ENCODE measurements at regions not wholly inside any gene's neighbourhood (a gene's known extent, or its start where the extent isn't known, plus 50 kb on each side); places are given as distances from the start of the nearest gene placed in this dataset.

DNA sequence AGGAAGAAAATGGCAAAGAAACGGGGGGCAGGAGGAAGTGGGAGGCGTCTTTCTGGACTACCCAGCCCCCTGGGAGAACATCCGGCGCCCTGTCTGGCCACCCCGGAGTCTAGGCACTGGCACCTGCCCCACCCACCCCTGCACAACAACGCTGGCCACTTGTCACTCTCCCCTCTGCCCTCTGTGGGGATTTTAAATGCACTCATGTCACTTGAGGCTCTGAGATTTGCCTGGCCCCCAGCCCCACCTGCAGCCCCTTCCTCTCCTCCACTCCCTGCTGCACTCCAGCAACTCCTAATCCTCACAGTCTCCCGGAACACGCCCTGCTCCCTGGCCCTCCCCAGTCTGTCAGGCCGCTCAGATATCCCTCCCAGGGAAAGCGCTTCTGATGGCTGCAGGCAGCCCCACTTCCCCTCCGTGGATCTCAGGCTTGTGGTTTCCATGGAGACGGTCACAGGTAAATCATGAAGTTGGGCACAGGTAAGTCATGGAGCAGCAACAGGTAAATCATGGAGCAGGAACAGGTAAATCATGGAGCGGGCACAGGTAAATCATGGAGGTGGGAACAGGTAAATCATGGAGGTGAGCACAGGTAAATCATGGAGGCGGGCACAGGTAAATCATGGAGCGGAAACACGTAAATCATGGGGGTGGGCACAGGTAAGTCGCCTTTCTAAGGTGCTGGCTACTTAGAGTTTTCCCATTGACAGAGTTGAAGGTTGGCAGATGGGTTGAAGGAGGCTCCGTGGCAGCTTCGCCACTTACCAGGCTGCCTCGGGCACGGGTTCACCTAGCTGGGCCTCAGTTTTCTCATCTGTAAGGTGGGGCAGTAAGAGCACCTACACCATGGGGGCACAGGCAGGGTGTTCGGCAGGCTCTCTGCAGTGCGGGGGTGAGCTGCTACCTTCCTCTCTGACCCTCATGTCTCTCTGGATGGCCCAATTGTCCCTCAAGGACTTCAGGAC is 79.0 kb upstream of the SHISAL1 start:
- peak; percentile 77 for DNase-seq (ENCODE audit: extremely low spot score, unreplicated experiment)
- Mint-ChIP-seq H3K9me3 (ENCODE audit: unreplicated experiment) (no peaks in the 10 kb centered on the region), H3K27ac (ENCODE audit: unreplicated experiment) (no peak overlapping the region), H3K36me3 (ENCODE audit: unreplicated experiment) (no peaks in the 10 kb centered on the region), H3K4me1 (ENCODE audit: unreplicated experiment) (no peaks in the 10 kb centered on the region), H3K4me3 (ENCODE audit: unreplicated experiment) (no peak overlapping the region), H3K27me3 (ENCODE audit: unreplicated experiment) (peaks cover 35% of the 10 kb centered on the region)
- no peak for TF ChIP-seq CTCF (IDR thresholded peaks at IDR 0.05)

DNA sequence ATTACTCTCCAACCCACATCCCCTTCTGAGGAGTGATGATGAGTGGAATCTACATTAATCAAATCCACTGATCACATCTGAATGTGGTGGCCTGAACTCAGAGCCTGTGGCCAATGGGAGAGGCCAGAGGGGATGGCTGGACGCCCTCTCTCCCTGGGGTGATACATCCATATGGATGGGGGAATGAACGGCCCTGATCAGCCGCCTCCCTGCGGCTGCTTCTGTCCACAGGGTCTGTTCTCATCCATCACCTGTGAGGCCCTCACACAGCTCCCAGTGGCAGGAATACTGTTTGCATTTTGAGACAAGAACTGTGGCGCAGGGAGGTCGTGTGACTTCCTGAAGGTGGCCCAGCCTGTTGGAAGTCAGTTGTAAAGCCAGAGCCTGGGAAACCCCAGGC is 78.3 kb upstream of the SHISAL1 start:
- H3K4me3 Mint-ChIP-seq (ENCODE audit: unreplicated experiment) = no peak overlapping the region
- H3K4me1 Mint-ChIP-seq (ENCODE audit: unreplicated experiment) = no peaks in the 10 kb centered on the region
- peaks cover 39% of the 10 kb centered on the region for H3K27me3 Mint-ChIP-seq (ENCODE audit: unreplicated experiment)
- DNase-seq (ENCODE audit: extremely low spot score, unreplicated experiment) = peak; percentile 53
- H3K27ac Mint-ChIP-seq (ENCODE audit: unreplicated experiment) = no peak overlapping the region
- TF ChIP-seq CTCF (IDR thresholded peaks at IDR 0.05) = no peak
- H3K36me3 Mint-ChIP-seq (ENCODE audit: unreplicated experiment) = no peaks in the 10 kb centered on the region
- no peaks in the 10 kb centered on the region for H3K9me3 Mint-ChIP-seq (ENCODE audit: unreplicated experiment)

DNA sequence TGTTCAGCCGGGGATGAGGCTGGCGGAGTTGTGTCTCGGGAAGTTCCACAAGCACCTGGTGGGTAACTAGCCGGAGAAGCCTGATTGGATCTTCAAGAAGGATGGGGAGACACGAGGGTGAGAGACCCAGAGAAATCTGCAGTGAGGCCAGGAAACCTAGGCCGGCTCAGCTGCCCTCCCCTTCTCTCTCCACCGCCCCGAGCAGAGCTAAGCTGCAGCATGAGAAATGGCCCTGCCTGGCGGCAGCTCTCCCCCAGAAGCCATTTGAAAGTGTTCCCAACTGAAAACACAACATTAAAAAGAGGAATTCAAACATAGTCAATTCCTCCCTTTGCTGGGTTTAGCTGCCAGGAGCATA is 77.8 kb upstream of the SHISAL1 start:
- DNase-seq (ENCODE audit: extremely low spot score, unreplicated experiment) = no peak
- H3K4me3 Mint-ChIP-seq (ENCODE audit: unreplicated experiment) = no peak overlapping the region
- no peaks in the 10 kb centered on the region for H3K4me1 Mint-ChIP-seq (ENCODE audit: unreplicated experiment)
- H3K36me3 Mint-ChIP-seq (ENCODE audit: unreplicated experiment) = no peaks in the 10 kb centered on the region
- no peak for TF ChIP-seq CTCF (IDR thresholded peaks at IDR 0.05)
- no peak overlapping the region for H3K27ac Mint-ChIP-seq (ENCODE audit: unreplicated experiment)
- H3K9me3 Mint-ChIP-seq (ENCODE audit: unreplicated experiment) = no peaks in the 10 kb centered on the region
- peaks cover 37% of the 10 kb centered on the region for H3K27me3 Mint-ChIP-seq (ENCODE audit: unreplicated experiment)

DNA sequence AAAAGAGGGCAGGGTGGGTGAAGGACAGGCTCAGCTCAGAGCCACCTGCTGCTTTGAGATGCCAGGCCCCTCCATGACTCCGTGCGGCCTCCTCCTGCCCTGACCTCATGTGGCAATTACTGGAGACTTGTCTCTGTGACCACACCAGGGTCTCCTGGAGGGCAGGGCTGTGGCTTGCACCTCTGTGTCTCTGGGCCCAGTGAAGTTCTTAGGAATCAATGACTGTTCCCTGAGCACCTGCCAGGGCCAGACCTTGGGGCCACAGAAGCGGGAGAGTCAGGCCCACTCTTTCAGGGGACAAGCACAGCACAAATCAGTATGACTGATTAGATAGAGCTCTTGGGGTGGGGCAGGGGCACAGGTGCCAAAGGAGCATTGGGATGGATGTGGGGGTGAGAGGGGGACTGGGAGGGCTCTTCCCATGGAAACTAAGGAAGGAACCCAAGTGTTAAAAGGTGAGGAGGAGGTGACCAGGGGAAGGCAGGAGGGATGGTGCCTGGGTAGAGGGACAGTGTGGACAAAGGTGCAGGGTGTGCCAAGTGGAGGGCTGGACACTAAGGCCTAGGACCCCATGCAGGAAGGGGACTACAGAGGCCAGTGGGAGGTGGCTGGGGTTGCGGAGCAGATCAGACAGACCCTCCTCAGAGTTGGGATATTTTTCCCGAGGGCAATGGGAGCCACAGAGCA is 77.3 kb upstream of the SHISAL1 start:
- Mint-ChIP-seq H3K9me3 (ENCODE audit: unreplicated experiment) (no peaks in the 10 kb centered on the region), H3K27ac (ENCODE audit: unreplicated experiment) (no peak overlapping the region), H3K36me3 (ENCODE audit: unreplicated experiment) (no peaks in the 10 kb centered on the region), H3K4me3 (ENCODE audit: unreplicated experiment) (no peak overlapping the region), H3K4me1 (ENCODE audit: unreplicated experiment) (no peaks in the 10 kb centered on the region), H3K27me3 (ENCODE audit: unreplicated experiment) (peaks cover 37% of the 10 kb centered on the region)
- no peak for TF ChIP-seq CTCF (IDR thresholded peaks at IDR 0.05)
- DNase-seq (ENCODE audit: extremely low spot score, unreplicated experiment) = no peak

- Mint-ChIP-seq H3K4me3 (ENCODE audit: unreplicated experiment) (no peak overlapping the region), H3K4me1 (ENCODE audit: unreplicated experiment) (no peaks in the 10 kb centered on the region), H3K36me3 (ENCODE audit: unreplicated experiment) (no peaks in the 10 kb centered on the region), H3K27me3 (ENCODE audit: unreplicated experiment) (peaks cover 37% of the 10 kb centered on the region), H3K9me3 (ENCODE audit: unreplicated experiment) (no peaks in the 10 kb centered on the region), H3K27ac (ENCODE audit: unreplicated experiment) (no peak overlapping the region)
- no peak for DNase-seq (ENCODE audit: extremely low spot score, unreplicated experiment)
- no peak for TF ChIP-seq CTCF (IDR thresholded peaks at IDR 0.05)
These were observed 76.4 kb upstream of the SHISAL1 start for GRCh38 chr22:44389181-44389580.
